ENCODE measurements at regions not wholly inside any gene's neighbourhood (a gene's known extent, or its start where the extent isn't known, plus 50 kb on each side); places are given as distances from the start of the nearest gene placed in this dataset.

DNA sequence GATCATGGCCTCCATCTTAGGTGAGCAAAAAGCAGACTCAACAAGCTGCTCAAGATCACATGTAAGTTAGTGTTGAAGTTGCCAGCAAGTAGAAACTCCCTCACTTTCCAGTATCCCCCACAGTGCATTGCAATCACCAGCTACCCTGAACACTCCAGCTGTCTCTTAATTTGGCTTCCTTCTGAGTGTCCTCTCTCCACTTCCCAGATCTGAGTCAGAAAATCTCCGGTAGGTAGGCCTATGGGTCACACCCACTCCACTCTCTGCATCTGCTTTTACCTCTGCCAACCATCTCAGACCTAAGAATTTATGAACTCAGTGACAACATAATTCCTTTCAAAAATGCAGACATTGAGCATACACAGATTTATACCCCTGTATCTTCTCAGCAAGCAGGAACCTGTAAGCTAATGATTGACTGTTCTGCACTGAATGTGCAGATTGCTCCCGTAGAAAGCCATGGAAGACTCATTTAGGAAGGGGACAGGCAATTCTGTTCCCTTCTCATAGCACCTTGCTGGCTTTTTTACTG lies 656.9 kb downstream of the EPHA4 start:
- no peak overlapping the region for H3K4me3 ChIP-seq
- no peak for DNase-seq
- H3K27me3 ChIP-seq: no peaks in the 10 kb centered on the region
- TF ChIP-seq, protein P1, sequence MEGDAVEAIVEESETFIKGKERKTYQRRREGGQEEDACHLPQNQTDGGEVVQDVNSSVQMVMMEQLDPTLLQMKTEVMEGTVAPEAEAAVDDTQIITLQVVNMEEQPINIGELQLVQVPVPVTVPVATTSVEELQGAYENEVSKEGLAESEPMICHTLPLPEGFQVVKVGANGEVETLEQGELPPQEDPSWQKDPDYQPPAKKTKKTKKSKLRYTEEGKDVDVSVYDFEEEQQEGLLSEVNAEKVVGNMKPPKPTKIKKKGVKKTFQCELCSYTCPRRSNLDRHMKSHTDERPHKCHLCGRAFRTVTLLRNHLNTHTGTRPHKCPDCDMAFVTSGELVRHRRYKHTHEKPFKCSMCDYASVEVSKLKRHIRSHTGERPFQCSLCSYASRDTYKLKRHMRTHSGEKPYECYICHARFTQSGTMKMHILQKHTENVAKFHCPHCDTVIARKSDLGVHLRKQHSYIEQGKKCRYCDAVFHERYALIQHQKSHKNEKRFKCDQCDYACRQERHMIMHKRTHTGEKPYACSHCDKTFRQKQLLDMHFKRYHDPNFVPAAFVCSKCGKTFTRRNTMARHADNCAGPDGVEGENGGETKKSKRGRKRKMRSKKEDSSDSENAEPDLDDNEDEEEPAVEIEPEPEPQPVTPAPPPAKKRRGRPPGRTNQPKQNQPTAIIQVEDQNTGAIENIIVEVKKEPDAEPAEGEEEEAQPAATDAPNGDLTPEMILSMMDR (IDR thresholded peaks at IDR 0.05): no peak
- H3K4me1 ChIP-seq: no peaks in the 10 kb centered on the region
- ATAC-seq: no peak
- no peaks in the 10 kb centered on the region for H3K36me3 ChIP-seq
- intact Hi-C loops (cut with DNase I): no loop called here
- H3K9me3 ChIP-seq: no peaks in the 10 kb centered on the region
- no peak overlapping the region for H3K27ac ChIP-seq
- WGBS, 2 donors: 60 to 63% methylated on average over 2 of the region's 2 CpGs
- FAIRE-seq: no peak

GRCh38 chr2:220916931-220917330 lies 655.2 kb downstream of the EPHA4 start:
- WGBS, 2 donors: 81 to 83% methylated on average over 4 of the region's 4 CpGs
- no peaks in the 10 kb centered on the region for H3K9me3 ChIP-seq
- intact Hi-C loops (cut with DNase I): no loop called here
- ATAC-seq (no peak), FAIRE-seq (no peak), DNase-seq (no peak)
- H3K4me3 ChIP-seq: no peak overlapping the region
- TF ChIP-seq, protein P1 (IDR thresholded peaks at IDR 0.05): no peak
- no peaks in the 10 kb centered on the region for H3K27me3 ChIP-seq
- H3K4me1 ChIP-seq: no peaks in the 10 kb centered on the region
- H3K27ac ChIP-seq: no peak overlapping the region
- no peaks in the 10 kb centered on the region for H3K36me3 ChIP-seq

DNA sequence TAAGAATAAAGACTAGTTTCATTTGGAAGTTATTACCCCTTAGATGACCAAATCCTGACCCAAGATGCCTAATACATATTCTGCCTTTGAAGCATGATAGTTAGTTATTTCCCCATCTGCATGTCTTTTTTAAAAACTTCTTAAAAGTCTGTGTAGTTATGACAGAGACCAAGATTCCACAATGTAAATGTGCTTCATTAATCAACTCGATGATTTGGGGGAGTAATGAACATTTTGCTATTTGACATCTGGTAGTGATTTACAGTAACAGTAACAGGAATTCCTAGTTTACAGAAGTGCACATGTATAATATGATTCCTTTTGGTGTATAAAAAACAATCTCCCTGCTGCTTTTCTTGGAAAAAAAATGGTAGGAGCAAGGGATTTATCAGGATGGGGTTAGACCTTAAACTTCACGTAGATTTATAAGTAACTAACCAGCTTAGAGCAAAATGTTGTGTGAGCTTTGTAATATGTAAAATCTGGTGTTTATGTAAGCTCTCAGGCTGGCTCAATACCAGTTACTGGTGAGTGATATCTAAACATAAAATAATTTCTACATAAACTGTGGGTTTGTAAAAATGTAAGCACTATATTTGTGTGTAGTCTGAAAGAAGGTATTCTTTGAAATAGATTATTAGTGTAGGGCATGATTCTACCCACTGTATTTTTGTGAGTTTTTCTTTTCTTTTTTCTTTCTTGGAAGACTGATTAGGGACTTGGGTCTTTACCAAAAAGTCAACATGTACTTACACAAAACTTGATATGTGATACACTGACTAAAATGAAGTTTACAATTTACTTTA lies 641.6 kb downstream of the EPHA4 start:
- Histone ChIP-seq H3K27me3 (no peaks in the 10 kb centered on the region), H3K27ac (no peak overlapping the region), H3K4me3 (no peak overlapping the region), H3K9me3 (no peaks in the 10 kb centered on the region), H3K4me1 (no peaks in the 10 kb centered on the region), H3K36me3 (no peaks in the 10 kb centered on the region)
- 25 to 36% methylated on average over 2 of the region's 2 CpGs for WGBS, 2 donors
- intact Hi-C loops (cut with DNase I): no loop called here
- DNase-seq (no peak), FAIRE-seq (no peak), ATAC-seq (no peak)
- TF ChIP-seq, protein P1 (IDR thresholded peaks at IDR 0.05): no peak

- no peak overlapping the region for H3K27ac ChIP-seq
- TF ChIP-seq, protein P1 (IDR thresholded peaks at IDR 0.05): no peak
- H3K27me3 ChIP-seq: no peaks in the 10 kb centered on the region
- no peak for FAIRE-seq
- intact Hi-C loops (cut with DNase I): no loop called here
- ATAC-seq: no peak
- no peak for DNase-seq
- no peak overlapping the region for H3K4me3 ChIP-seq
- H3K4me1 ChIP-seq: no peaks in the 10 kb centered on the region
- H3K9me3 ChIP-seq: no peaks in the 10 kb centered on the region
- H3K36me3 ChIP-seq: no peaks in the 10 kb centered on the region
These were observed 640.6 kb downstream of the EPHA4 start for GRCh38 chr2:220931491-220931890.

DNA sequence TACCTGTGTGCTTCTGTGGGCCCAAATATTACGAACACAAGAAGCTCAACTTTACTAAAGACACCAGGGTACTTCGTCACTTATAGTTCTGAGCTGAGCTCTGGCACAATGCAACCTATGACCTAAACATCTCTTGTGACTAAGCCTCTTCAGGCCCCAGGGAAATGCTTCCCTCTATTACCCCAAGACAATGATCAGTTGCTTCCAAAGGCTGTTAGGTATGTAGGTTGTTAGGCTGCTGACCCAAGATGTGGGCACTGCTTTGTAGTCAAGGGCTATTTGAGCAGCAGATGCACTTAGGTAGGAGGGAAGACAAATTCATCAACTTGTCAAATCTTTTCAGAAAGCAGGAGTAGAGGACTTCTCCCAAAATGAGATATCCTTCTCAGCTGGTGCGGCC lies 640.1 kb downstream of the EPHA4 start:
- no peaks in the 10 kb centered on the region for H3K27me3 ChIP-seq
- intact Hi-C loops (cut with DNase I): no loop called here
- H3K4me1 ChIP-seq: no peaks in the 10 kb centered on the region
- no peak overlapping the region for H3K4me3 ChIP-seq
- H3K9me3 ChIP-seq: no peaks in the 10 kb centered on the region
- no peaks in the 10 kb centered on the region for H3K36me3 ChIP-seq
- 89 to 94% methylated on average over 3 of the region's 3 CpGs for WGBS, 2 donors
- H3K27ac ChIP-seq: no peak overlapping the region
- ATAC-seq (no peak), FAIRE-seq (no peak), DNase-seq (no peak)
- TF ChIP-seq, protein P1 (IDR thresholded peaks at IDR 0.05): no peak

Measured in pancreas (tissue), 10 donors.